Suppressor macrophage treated with lipopolysaccharide for 4 hours (primary cell): ENCODE measurements at regions not wholly inside any gene's neighbourhood (a gene's known extent, or its start where the extent isn't known, plus 50 kb on each side); places are given as distances from the start of the nearest gene placed in this dataset.

Source experiments
- DNase-seq: peaks from one replicate; pipeline ENCODE4 v3.0.0-alpha.2; 2020

- no peak for DNase-seq
These were observed 257.3 kb upstream of the FOXQ1 start for GRCh38 chr6:1054653-1055014.

DNA sequence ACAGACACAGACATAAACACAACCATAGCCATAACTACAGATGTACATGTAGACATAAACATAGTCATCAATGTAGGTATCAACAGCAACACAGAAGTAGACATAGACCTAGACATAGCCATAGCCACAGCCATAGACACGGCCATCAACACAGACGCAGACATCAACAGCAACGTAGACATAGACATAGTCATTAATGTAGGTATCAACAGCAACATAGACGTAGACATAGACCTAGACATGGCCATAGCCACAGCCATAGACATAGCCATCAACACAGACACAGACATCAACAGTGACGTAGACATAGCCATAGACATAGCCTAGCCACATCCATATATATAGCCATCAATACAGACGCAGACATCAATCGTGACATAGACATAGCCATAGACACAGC, 258.3 kb upstream of the FOXQ1 start:
- DNase-seq = no peak

DNA sequence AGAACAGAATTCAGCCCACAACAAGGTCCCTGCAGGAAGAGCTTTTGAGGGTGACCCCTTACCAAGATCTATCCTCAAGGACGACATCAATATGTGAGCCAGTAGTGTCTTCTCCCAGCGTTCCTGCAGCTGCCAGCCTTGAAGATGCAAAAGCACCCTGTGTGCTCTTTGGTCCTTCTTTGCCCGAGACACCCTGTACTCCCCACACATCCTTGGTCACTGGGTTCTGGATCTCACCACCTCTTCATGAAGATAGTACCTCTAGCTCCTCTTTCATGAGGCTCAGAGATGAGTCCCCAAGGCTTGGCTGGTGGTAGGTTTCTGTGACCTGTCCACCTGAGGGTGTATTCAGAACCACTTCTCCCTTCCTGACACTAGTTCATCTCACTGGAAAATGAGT, 259.6 kb upstream of the FOXQ1 start:
- no peak for DNase-seq

DNA sequence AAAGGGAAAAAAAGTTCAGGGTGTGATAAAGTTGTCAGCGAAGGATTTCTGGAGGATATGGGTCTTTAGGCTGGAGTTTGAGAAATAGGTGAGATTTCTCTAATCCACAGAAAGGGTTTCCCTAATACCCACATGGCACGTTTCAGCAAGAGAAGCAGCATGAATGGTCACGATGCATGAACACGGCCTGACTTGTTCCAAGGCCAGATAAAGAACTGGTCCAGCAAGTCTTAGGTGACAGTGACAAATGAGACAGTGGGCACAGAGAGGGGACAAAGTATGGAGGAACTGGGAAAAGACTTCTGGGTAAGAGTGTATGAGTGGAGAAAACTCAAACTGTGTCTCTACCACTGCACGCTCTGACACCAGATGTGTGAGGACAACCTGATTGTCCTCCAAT, 262.0 kb upstream of the FOXQ1 start:
- no peak for DNase-seq

- no peak for DNase-seq
These were observed 262.7 kb upstream of the FOXQ1 start for GRCh38 chr6:1049170-1049569.

GRCh38 chr6:1047981-1048541, 263.8 kb upstream of the FOXQ1 start:
- DNase-seq = no peak

GRCh38 chr6:1045239-1045638, 266.7 kb upstream of the FOXQ1 start:
- DNase-seq = no peak

- no peak for DNase-seq
These were observed 267.7 kb upstream of the FOXQ1 start for GRCh38 chr6:1044040-1044836.

- no peak for DNase-seq
These were observed 268.5 kb upstream of the FOXQ1 start for GRCh38 chr6:1043458-1043836.

- DNase-seq = no peak
These were observed 269.1 kb upstream of the FOXQ1 start for GRCh38 chr6:1042583-1043457.

DNA sequence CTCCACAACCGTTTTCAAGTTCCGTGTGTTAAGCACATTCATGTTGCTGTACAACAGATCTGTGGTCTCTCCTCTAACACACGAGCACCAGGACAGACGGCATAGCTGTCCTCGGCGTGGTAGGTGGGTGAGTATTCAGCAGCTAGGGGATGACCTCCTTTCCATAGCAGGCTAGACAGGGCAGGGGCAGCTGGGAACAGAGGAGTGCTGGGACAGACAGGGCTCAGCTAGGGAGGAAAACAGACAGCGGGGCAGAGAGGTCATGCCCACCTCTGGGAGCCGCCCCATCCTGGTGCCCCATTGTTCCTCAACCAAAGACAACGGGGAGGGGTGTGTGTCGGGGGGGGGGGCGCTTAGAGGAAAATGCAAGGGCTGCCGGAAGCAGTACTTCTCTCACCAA, 271.5 kb upstream of the FOXQ1 start:
- no peak for DNase-seq

DNA sequence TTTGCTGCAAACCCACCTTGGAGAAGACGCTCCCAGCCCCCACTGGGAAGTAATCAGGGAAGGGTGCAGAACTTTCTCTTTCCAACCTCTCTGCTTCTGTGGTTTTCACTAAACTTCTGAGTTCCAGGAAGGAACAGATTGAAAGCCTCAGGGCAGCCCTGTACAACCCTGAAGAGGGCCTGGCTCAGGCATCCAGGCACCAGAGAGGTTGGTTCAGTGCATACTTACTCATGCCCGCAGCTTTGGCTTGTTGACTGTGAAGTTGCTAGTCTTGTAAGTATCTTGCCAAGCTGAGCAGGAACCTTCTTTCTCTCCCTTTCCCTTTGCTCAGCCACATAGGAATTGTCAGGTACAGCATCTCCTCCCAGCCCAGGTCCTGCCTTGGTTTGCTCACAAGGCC, 272.2 kb upstream of the FOXQ1 start:
- no peak for DNase-seq

GRCh38 chr6:1039191-1039590, 272.7 kb upstream of the FOXQ1 start:
- DNase-seq = no peak

GRCh38 chr6:1037430-1038202, 274.3 kb upstream of the FOXQ1 start:
- DNase-seq = no peak

GRCh38 chr6:1035401-1035800, 276.5 kb upstream of the FOXQ1 start:
- DNase-seq = no peak

- DNase-seq = no peak
These were observed 280.2 kb upstream of the FOXQ1 start for GRCh38 chr6:1031720-1032119.

- DNase-seq = no peak
These were observed 282.8 kb upstream of the FOXQ1 start for GRCh38 chr6:1029141-1029540.

- no peak for DNase-seq
These were observed 283.2 kb upstream of the FOXQ1 start for GRCh38 chr6:1028723-1029122.

GRCh38 chr6:1027795-1028569, 283.9 kb upstream of the FOXQ1 start:
- DNase-seq = no peak

DNA sequence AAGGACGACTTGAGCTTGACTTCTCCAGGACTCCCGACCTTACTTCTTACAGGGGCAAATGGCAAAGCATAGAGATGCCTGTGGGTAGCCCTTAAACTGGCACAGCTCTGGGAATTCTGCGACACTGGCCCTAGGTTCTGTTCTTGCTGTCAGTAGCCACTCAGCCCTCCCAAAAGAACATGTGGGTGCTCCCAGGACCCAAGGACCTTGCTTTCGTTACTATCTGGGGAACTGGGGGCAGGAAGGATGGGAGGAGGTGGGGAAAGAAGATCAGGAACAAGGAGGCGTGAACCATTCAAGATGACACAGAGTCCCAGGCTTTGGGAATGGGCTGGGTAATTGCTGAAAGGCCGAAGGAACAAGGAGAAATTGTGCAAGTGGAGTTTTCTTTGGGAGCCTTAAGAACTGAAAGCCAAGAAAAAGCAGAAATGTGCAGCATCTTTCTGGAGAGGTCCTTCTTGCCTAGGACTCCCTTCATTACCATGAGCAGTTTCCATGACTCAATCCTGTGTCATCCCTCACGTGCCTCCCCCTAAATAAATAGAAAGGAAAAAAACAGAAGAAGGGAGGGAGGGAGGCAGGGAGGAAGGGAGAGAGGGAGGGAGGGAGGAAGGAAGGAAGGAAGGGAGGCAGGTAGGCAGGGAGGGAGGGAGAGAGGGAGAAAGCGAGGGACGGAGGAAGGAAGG, 284.6 kb upstream of the FOXQ1 start:
- DNase-seq = no peak

DNA sequence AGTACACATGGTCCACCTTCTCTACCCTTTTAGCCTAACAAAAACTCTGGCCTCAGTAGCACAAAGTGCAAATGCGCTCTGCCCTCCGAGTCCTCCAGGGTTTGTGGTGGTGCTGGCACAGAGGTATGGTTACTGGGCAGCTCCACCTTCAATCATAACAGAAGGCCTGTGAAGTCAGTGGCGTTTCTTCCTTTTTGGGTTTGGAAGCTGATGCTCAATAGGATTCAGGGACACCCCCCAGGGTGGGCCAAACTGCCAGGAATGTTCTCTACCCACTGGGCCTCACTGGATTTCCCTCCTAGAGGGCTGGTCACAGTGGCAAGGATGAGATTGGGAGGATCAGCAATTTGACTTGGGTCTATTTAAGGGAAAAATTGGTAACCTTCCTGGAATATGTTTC, 286.1 kb upstream of the FOXQ1 start:
- DNase-seq = no peak

DNA sequence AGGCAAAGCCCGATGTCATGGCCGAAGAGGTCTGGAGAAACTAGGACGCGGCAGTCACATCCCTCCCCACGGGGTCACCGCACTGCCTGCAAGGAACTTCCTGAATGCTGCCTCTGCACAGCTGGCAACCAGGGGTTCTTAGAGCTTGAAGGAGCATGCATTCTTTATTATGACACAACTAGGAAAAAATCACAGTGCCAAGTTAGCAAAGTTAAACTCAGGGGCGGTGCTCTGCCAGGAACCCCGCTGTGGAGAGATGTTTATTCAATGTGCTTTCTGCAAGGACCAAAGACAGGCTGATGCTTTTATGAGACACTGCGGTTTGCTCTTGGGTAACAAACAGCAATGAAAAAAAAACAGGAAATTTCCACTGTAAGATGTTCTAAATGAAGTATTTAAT, 287.3 kb upstream of the FOXQ1 start:
- DNase-seq = no peak
